Thymus (tissue), 11 donors: ENCODE measurements at regions not wholly inside any gene's neighbourhood (a gene's known extent, or its start where the extent isn't known, plus 50 kb on each side); places are given as distances from the start of the nearest gene placed in this dataset.
"Not testable (repeated sequence)": the region's sequence is repeated elsewhere in the genome, so short reads cannot be mapped to it uniquely, and the experiment has no call there.

ENCODE experiments used
- DNase-seq, 9 donors: peaks; one replicate each; pipeline ENCODE4 v3.0.0-alpha.2; 2013; ENCODE audit warnings: low spot score in 9 of 9, low read depth in 6 of 9, missing footprints in 1 of 9
- H3K27ac ChIP-seq, 2 donors: one replicate each; pipeline ENCODE4 v1.5.1; 2013; ENCODE audit warnings: control low read depth in 1 of 2, low read depth in 1 of 2, low read length in 1 of 2, mild to moderate bottlenecking in 1 of 2, moderate library complexity in 1 of 2
- H3K27me3 ChIP-seq, 2 donors: one replicate each; pipeline ENCODE4 v1.5.1; 2013; ENCODE audit warnings: low read length in 1 of 2; ENCODE audit not compliant: control insufficient read depth in 2 of 2, insufficient read depth in 1 of 2
- H3K36me3 ChIP-seq, 2 donors: one replicate each; pipeline ENCODE4 v1.5.1; 2013; ENCODE audit warnings: low read length in 1 of 2, mild to moderate bottlenecking in 1 of 2, moderate library complexity in 1 of 2; ENCODE audit not compliant: control insufficient read depth in 2 of 2, insufficient read depth in 2 of 2
- H3K4me1 ChIP-seq, 2 donors: one replicate each; pipeline ENCODE4 v1.5.1; 2013; ENCODE audit warnings: low read length in 2 of 2; ENCODE audit not compliant: control insufficient read depth in 2 of 2, insufficient read depth in 2 of 2
- H3K4me3 ChIP-seq, 2 donors: one replicate each; pipeline ENCODE4 v1.5.1; 2013; ENCODE audit warnings: low read length in 2 of 2, control low read depth in 1 of 2, mild to moderate bottlenecking in 1 of 2
- H3K9me3 ChIP-seq, 2 donors: one replicate each; pipeline ENCODE4 v1.5.1; 2013; ENCODE audit warnings: low read length in 1 of 2, mild to moderate bottlenecking in 1 of 2; ENCODE audit not compliant: control insufficient read depth in 2 of 2, insufficient read depth in 1 of 2
- WGBS: extraction: QIAGEN DNeasy Blood & Tissue Kit; methylation state at CpG from one replicate; pipeline ENCODE4 v1.1.7; 2013; 5-methylcytosine and 5-hydroxymethylcytosine counted together
- donor health status: healthy.

- 86% methylated on average over 3 of the region's 3 CpGs for WGBS
- Histone ChIP-seq H3K4me1 (no peaks in the 10 kb centered on the region), H3K36me3 (no peaks in the 10 kb centered on the region), H3K4me3 (no peak overlapping the region), H3K27ac (no peak overlapping the region), H3K9me3 (no peaks in the 10 kb centered on the region), H3K27me3 (no peaks in the 10 kb centered on the region)
- DNase-seq: no peak
These were observed 146.4 kb downstream of the EMP1 start for GRCh38 chr12:13342971-13343370.

GRCh38 chr12:13340149-13340548 is 143.6 kb downstream of the EMP1 start:
- no peaks in the 10 kb centered on the region for H3K36me3 ChIP-seq
- H3K4me1 ChIP-seq: no peaks in the 10 kb centered on the region
- no peaks in the 10 kb centered on the region for H3K9me3 ChIP-seq
- 83% methylated on average over 1 of the region's 1 CpG for WGBS
- no peak overlapping the region for H3K4me3 ChIP-seq
- no peak overlapping the region for H3K27ac ChIP-seq
- DNase-seq: no peak
- H3K27me3 ChIP-seq: no peaks in the 10 kb centered on the region

- no peak for DNase-seq
- H3K27ac ChIP-seq: no peak overlapping the region
- H3K9me3 ChIP-seq: no peaks in the 10 kb centered on the region
- H3K4me3 ChIP-seq: no peak overlapping the region
- no peaks in the 10 kb centered on the region for H3K27me3 ChIP-seq
- WGBS: 98% methylated on average over 1 of the region's 1 CpG
- no peaks in the 10 kb centered on the region for H3K36me3 ChIP-seq
- no peaks in the 10 kb centered on the region for H3K4me1 ChIP-seq
These were observed 143.0 kb downstream of the EMP1 start for GRCh38 chr12:13339538-13339937.

- Histone ChIP-seq H3K27ac (no peak overlapping the region), H3K4me1 (no peaks in the 10 kb centered on the region), H3K36me3 (no peaks in the 10 kb centered on the region), H3K27me3 (no peaks in the 10 kb centered on the region), H3K4me3 (no peak overlapping the region), H3K9me3 (no peaks in the 10 kb centered on the region)
- no peak for DNase-seq
- WGBS: 95% methylated on average over 4 of the region's 4 CpGs
These were observed 142.6 kb downstream of the EMP1 start for GRCh38 chr12:13339091-13339490.

GRCh38 chr12:13337791-13338190 is 141.3 kb downstream of the EMP1 start:
- H3K4me1 ChIP-seq: no peaks in the 10 kb centered on the region
- H3K36me3 ChIP-seq: no peaks in the 10 kb centered on the region
- no peaks in the 10 kb centered on the region for H3K27me3 ChIP-seq
- H3K9me3 ChIP-seq: no peaks in the 10 kb centered on the region
- no peak for DNase-seq
- no peak overlapping the region for H3K4me3 ChIP-seq
- 80% methylated on average over 6 of the region's 6 CpGs for WGBS
- H3K27ac ChIP-seq: no peak overlapping the region

GRCh38 chr12:13336216-13336615 is 139.7 kb downstream of the EMP1 start:
- H3K36me3 ChIP-seq: no peaks in the 10 kb centered on the region
- no peak for DNase-seq
- H3K4me3 ChIP-seq: no peak overlapping the region
- 96% methylated on average over 4 of the region's 4 CpGs for WGBS
- H3K27ac ChIP-seq: no peak overlapping the region
- no peaks in the 10 kb centered on the region for H3K27me3 ChIP-seq
- no peaks in the 10 kb centered on the region for H3K4me1 ChIP-seq
- no peaks in the 10 kb centered on the region for H3K9me3 ChIP-seq

- H3K36me3 ChIP-seq: no peaks in the 10 kb centered on the region
- DNase-seq: no peak
- H3K27me3 ChIP-seq: no peaks in the 10 kb centered on the region
- 89% methylated on average over 3 of the region's 3 CpGs for WGBS
- H3K9me3 ChIP-seq: no peaks in the 10 kb centered on the region
- H3K27ac ChIP-seq: no peak overlapping the region
- H3K4me3 ChIP-seq: no peak overlapping the region
- H3K4me1 ChIP-seq: no peaks in the 10 kb centered on the region
These were observed 132.0 kb downstream of the EMP1 start for GRCh38 chr12:13328535-13328934.

GRCh38 chr12:13326076-13326475 is 129.6 kb downstream of the EMP1 start:
- DNase-seq: no peak
- H3K4me3 ChIP-seq: no peak overlapping the region
- no peaks in the 10 kb centered on the region for H3K4me1 ChIP-seq
- no peak overlapping the region for H3K27ac ChIP-seq
- 91% methylated on average over 4 of the region's 4 CpGs for WGBS
- no peaks in the 10 kb centered on the region for H3K9me3 ChIP-seq
- no peaks in the 10 kb centered on the region for H3K36me3 ChIP-seq
- no peaks in the 10 kb centered on the region for H3K27me3 ChIP-seq

- H3K27ac ChIP-seq, H3K4me3 ChIP-seq: not testable (repeated sequence)
These were observed 128.5 kb downstream of the EMP1 start for GRCh38 chr12:13325037-13325436.

More at GRCh38 chr12:13325037-13325436, 128.5 kb downstream of the EMP1 start:
- over 99% methylated on average over 2 of the region's 3 CpGs for WGBS
- H3K36me3 ChIP-seq, H3K9me3 ChIP-seq, H3K27me3 ChIP-seq, H3K4me1 ChIP-seq, DNase-seq: not testable (repeated sequence)
